ENCODE measurements at regions not wholly inside any gene's neighbourhood (a gene's known extent, or its start where the extent isn't known, plus 50 kb on each side); places are given as distances from the start of the nearest gene placed in this dataset.

DNA sequence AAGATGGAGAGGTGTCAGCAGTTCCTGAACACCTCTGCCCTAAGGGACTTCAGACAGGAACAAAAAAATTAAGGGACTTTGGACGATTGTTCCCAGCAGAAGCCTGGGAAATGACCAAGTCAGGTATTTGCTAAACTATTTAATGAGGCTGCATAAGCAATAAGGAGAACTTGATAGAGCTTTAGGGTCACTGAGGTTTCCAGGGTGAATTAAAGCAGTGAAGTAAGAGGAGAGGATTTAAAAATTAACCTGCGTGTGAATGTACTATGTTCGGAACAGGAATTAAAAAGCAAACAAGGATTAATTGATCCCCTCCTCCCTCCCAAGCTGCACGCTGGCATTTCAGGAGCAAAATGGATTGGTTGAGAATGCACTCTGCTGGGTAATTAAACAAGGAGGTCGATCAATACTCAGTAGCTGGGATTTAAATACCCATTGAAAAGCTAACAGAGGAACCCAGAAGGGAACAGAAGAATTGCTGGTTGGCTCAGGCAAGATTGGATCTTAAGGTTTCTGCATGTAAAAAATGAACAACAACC, 157.2 kb downstream of the RNF152 start:
- Histone ChIP-seq H3K27me3 (ENCODE audit: control insufficient read depth, insufficient read depth, low read length) (no peaks in the 10 kb centered on the region), H3K9me3 (ENCODE audit: control insufficient read depth, insufficient read depth, low read length) (no peaks in the 10 kb centered on the region), H3K4me3 (ENCODE audit: low read depth, low read length) (no peak overlapping the region), H3K27ac (ENCODE audit: low read depth, low read length) (no peak overlapping the region)
- ChIA-PET POLR2A (no interaction called here), CTCF (interaction anchor here (0.6 to 1.0 kb wide), 3 partner anchors 72 to 154 kb away, joined by 3 to 4 read pairs (median 4); no protein-coding TSS in a partner anchor)
- TF ChIP-seq, protein P1, sequence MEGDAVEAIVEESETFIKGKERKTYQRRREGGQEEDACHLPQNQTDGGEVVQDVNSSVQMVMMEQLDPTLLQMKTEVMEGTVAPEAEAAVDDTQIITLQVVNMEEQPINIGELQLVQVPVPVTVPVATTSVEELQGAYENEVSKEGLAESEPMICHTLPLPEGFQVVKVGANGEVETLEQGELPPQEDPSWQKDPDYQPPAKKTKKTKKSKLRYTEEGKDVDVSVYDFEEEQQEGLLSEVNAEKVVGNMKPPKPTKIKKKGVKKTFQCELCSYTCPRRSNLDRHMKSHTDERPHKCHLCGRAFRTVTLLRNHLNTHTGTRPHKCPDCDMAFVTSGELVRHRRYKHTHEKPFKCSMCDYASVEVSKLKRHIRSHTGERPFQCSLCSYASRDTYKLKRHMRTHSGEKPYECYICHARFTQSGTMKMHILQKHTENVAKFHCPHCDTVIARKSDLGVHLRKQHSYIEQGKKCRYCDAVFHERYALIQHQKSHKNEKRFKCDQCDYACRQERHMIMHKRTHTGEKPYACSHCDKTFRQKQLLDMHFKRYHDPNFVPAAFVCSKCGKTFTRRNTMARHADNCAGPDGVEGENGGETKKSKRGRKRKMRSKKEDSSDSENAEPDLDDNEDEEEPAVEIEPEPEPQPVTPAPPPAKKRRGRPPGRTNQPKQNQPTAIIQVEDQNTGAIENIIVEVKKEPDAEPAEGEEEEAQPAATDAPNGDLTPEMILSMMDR (IDR thresholded peaks at IDR 0.05; ENCODE audit: low read depth, low read length), result no peak
- DNase-seq (ENCODE audit: low read depth, low spot score), result no peak

DNA sequence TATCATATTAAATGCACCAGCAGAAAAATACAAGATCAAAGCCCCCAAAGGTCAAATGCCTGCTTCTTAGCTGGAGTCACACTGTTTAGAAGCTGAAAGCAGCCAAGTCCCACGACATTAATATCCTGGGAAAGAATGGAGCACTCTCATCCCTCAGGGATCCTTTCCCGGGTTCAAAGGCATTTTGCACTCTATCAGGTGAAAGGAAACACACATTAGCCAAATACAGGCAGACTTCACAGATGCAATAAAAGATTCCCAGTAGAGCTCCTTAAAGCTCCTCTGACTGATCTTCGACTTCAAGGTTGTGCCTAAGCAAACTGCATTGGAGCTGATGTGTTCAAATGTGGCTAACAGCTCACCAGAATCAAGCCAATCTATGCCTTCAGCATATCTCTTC, 158.4 kb downstream of the RNF152 start:
- Histone ChIP-seq H3K27ac (ENCODE audit: low read depth, low read length) (no peak overlapping the region), H3K4me3 (ENCODE audit: low read depth, low read length) (no peak overlapping the region), H3K27me3 (ENCODE audit: control insufficient read depth, insufficient read depth, low read length) (no peaks in the 10 kb centered on the region), H3K9me3 (ENCODE audit: control insufficient read depth, insufficient read depth, low read length) (no peaks in the 10 kb centered on the region)
- no peak for DNase-seq (ENCODE audit: low read depth, low spot score)
- ChIA-PET POLR2A (no interaction called here), CTCF (no interaction called here)
- TF ChIP-seq, protein P1 (IDR thresholded peaks at IDR 0.05; ENCODE audit: low read depth, low read length), result no peak

DNA sequence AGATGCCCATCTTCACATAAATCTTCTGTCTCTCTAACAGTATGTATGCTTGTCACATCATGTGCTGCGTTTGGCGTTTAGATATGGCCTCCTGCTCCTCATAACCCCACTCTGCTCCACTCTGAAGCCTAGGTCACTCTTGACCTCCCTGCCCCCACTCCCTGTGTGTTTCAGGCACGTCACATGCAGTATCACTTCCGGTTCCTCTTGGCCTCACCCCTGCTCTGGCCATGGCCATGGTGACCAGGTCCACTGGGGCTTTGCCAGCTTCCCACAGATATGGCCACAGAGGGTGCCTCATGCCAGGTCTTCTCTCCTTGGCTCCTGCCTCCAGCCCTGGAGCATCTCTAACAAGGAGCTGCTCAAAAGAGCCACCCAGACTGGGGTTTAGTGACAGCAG, 160.0 kb downstream of the RNF152 start:
- Histone ChIP-seq H3K27ac (ENCODE audit: low read depth, low read length) (peak overlapping the region; percentile 89), H3K27me3 (ENCODE audit: control insufficient read depth, insufficient read depth, low read length) (no peaks in the 10 kb centered on the region), H3K9me3 (ENCODE audit: control insufficient read depth, insufficient read depth, low read length) (no peaks in the 10 kb centered on the region), H3K4me3 (ENCODE audit: low read depth, low read length) (no peak overlapping the region)
- POLR2A ChIA-PET, result no interaction called here
- TF ChIP-seq, protein P1 (IDR thresholded peaks at IDR 0.05; ENCODE audit: low read depth, low read length), result no peak
- DNase-seq (ENCODE audit: low read depth, low spot score), result no peak
- CTCF ChIA-PET, result interaction anchor here (0.7 kb wide), 1 partner anchor 151 kb away, joined by 4 read pairs; no protein-coding TSS in a partner anchor

DNA sequence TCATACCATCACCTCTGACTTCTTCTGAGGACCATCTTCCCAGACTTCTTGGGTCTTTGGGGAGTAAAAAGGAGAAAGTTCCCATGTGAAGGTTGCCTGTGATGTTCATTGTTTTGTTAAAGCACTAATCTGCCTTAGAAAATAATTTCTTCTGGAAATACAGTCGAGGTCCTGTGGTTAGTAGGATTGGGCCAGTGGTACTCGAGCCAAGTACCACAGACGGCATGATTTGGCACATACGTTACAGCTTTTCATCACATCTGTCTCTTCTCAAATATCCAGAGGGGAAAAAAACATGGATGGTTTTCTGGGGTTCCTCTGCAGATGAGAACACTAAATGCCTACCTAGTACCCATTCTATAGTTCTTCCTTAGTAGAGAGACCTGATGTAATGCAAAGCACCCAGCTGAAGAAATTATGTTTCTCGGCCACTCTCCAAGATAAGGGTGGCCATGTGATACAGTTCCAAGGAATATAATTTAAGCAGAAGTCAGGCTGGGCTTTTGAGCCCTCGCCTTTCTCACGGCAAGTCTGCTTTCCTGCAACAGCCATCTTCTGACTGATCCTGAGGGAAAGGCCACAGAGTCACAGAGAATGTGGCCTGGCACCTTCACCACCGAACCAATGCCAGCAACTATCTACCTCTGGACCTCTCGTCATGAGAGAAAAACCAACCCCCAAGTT, 161.0 kb downstream of the RNF152 start:
- H3K27ac ChIP-seq (ENCODE audit: low read depth, low read length), result no peak overlapping the region
- CTCF ChIA-PET, result interaction anchor here (1.1 kb wide), 1 partner anchor 150 kb away, joined by 3 read pairs; no protein-coding TSS in a partner anchor
- no peak overlapping the region for H3K4me3 ChIP-seq (ENCODE audit: low read depth, low read length)
- DNase-seq (ENCODE audit: low read depth, low spot score), result no peak
- H3K27me3 ChIP-seq (ENCODE audit: control insufficient read depth, insufficient read depth, low read length), result no peaks in the 10 kb centered on the region
- H3K9me3 ChIP-seq (ENCODE audit: control insufficient read depth, insufficient read depth, low read length), result no peaks in the 10 kb centered on the region
- POLR2A ChIA-PET, result no interaction called here
- TF ChIP-seq, protein P1 (IDR thresholded peaks at IDR 0.05; ENCODE audit: low read depth, low read length), result no peak

DNA sequence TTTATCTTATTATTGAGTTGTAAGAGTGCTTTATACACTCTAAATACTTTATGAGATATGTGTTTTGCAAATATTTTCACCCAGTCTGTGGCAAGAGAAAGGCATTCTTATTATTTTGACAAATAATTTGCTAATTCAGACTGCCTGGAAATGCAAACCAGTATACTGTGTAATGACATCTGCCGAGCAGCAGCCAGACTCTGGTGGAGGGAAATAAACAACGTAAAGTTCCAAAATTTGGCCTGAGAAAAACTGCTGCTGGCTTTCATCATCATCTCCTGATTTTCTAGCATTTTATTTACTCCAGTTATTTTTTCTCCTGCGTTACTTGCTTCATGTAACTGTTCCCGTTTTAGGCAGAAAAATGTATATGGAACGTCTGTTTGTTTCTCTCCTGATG, 161.6 kb downstream of the RNF152 start:
- TF ChIP-seq, protein P1 (IDR thresholded peaks at IDR 0.05; ENCODE audit: low read depth, low read length), result no peak
- CTCF ChIA-PET, result interaction anchor here (1.1 kb wide), 1 partner anchor 149 kb away, joined by 3 read pairs; no protein-coding TSS in a partner anchor

More for the DNA sequence above, 161.6 kb downstream of the RNF152 start:
- Histone ChIP-seq H3K4me3 (ENCODE audit: low read depth, low read length) (no peak overlapping the region), H3K27me3 (ENCODE audit: control insufficient read depth, insufficient read depth, low read length) (no peaks in the 10 kb centered on the region), H3K27ac (ENCODE audit: low read depth, low read length) (no peak overlapping the region), H3K9me3 (ENCODE audit: control insufficient read depth, insufficient read depth, low read length) (no peaks in the 10 kb centered on the region)
- POLR2A ChIA-PET, result no interaction called here
- DNase-seq (ENCODE audit: low read depth, low spot score), result no peak

Data from AG04450 (cell line).